ENCODE measurements at regions not wholly inside any gene's neighbourhood (a gene's known extent, or its start where the extent isn't known, plus 50 kb on each side); places are given as distances from the start of the nearest gene placed in this dataset.

DNA sequence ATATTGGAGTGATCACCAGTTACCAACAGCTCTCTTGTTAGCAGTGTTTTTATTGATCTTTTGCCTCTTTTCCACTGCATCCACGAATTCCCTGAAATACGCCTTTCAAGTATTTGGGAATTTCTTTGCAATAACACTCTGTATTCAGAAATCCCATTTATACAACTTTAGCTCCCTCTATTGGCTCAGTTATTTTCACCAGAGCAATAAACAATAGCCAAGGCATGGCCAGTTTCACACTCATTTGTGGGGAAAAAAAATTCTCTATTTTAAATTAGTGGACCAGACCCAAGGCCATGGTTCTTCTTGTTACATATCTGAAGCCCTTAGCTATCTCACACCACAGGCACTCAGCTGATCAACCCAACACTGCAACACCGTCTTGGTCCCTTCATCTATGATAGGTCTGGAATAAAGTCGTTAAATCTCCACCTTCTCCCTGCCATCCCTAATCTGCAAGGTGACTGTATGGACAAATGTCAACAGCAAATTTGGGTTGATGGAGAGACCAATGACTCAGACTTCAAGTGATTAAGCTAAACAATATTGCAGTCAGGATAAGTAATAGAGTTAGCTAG, 92.4 kb upstream of the TMEM260 start:
- no peak for DNase-seq
- Mint-ChIP-seq H3K27ac (no peak overlapping the region), H3K9me3 (no peaks in the 10 kb centered on the region), H3K27me3 (peaks cover 14% of the 10 kb centered on the region), H3K36me3 (ENCODE audit: low read depth) (no peaks in the 10 kb centered on the region), H3K4me3 (no peak overlapping the region), H3K4me1 (ENCODE audit: low read depth) (peaks cover 11% of the 10 kb centered on the region)
- no peak overlapping the region for H3K27ac ChIP-seq (ENCODE audit: low read depth in 1 of 2, low read length in 2 of 2)
- intact Hi-C loops (cut with DNase I, micrococcal nuclease), result no loop called here
- no peaks in the 10 kb centered on the region for H3K36me3 ChIP-seq (ENCODE audit: insufficient read depth, low read length)
- no peak for TF ChIP-seq CTCF (IDR thresholded peaks at IDR 0.05)
- no peak for ATAC-seq (ENCODE audit: poor library complexity)
- no peaks in the 10 kb centered on the region for H3K27me3 ChIP-seq (ENCODE audit: control insufficient read depth in 1 of 2, insufficient read depth in 2 of 2, low read length in 2 of 2)
- H3K4me1 ChIP-seq (ENCODE audit: insufficient read depth, low read length), result peaks cover 5% of the 10 kb centered on the region
- CTCF ChIA-PET, result interaction anchor here (1.6 kb wide), 1 partner anchor 13 kb away, joined by 5 read pairs; no protein-coding TSS in a partner anchor
- POLR2A ChIA-PET, result no interaction called here
- H3K4me3 ChIP-seq (ENCODE audit: low read length), result no peak overlapping the region
- no peaks in the 10 kb centered on the region for H3K9me3 ChIP-seq (ENCODE audit: control insufficient read depth in 1 of 2, insufficient read depth in 1 of 2, low read length in 2 of 2)

DNA sequence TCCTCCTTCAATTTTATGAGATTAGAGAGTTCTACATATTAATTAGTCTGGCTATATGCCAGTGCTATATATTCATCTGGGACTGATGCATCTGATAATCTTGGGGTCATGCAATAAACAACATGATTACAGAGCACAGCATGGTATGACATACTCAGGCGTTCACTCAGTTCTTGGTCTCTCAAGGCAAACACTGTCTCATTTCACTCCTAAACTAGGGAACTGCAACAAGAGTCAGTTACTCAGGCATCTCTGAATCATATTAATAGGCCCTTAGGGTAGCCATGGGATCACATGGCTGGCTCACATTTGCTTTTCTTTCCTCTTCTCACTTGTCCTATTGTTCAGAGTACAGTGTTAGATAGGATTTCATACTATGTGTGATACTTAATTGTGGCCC, 91.8 kb upstream of the TMEM260 start:
- ChIA-PET POLR2A (no interaction called here), CTCF (interaction anchor here (1.6 kb wide), 1 partner anchor 14 kb away, joined by 5 read pairs; no protein-coding TSS in a partner anchor)
- no peak for TF ChIP-seq CTCF (IDR thresholded peaks at IDR 0.05)
- peaks cover 5% of the 10 kb centered on the region for H3K4me1 ChIP-seq (ENCODE audit: insufficient read depth, low read length)
- DNase-seq, result no peak
- no peak overlapping the region for H3K4me3 Mint-ChIP-seq
- no peaks in the 10 kb centered on the region for H3K9me3 Mint-ChIP-seq
- peaks cover 11% of the 10 kb centered on the region for H3K4me1 Mint-ChIP-seq (ENCODE audit: low read depth)
- no peak overlapping the region for H3K4me3 ChIP-seq (ENCODE audit: low read length)
- no peak overlapping the region for H3K27ac ChIP-seq (ENCODE audit: low read depth in 1 of 2, low read length in 2 of 2)
- ATAC-seq (ENCODE audit: poor library complexity), result no peak
- H3K27me3 Mint-ChIP-seq, result peaks cover 13% of the 10 kb centered on the region
- intact Hi-C loops (cut with DNase I, micrococcal nuclease), result loop anchor here in 1 of 2 experiments (2.0 kb wide), 1 partner anchor 829 kb away; no protein-coding TSS in a partner anchor
- H3K27me3 ChIP-seq (ENCODE audit: control insufficient read depth in 1 of 2, insufficient read depth in 2 of 2, low read length in 2 of 2), result no peaks in the 10 kb centered on the region
- H3K27ac Mint-ChIP-seq, result no peak overlapping the region
- H3K36me3 ChIP-seq (ENCODE audit: insufficient read depth, low read length), result no peaks in the 10 kb centered on the region
- H3K36me3 Mint-ChIP-seq (ENCODE audit: low read depth), result no peaks in the 10 kb centered on the region
- H3K9me3 ChIP-seq (ENCODE audit: control insufficient read depth in 1 of 2, insufficient read depth in 1 of 2, low read length in 2 of 2), result no peaks in the 10 kb centered on the region

- Mint-ChIP-seq H3K4me1 (ENCODE audit: low read depth) (peaks cover 11% of the 10 kb centered on the region), H3K36me3 (ENCODE audit: low read depth) (no peaks in the 10 kb centered on the region), H3K9me3 (no peaks in the 10 kb centered on the region), H3K27me3 (peaks cover 10% of the 10 kb centered on the region), H3K4me3 (no peak overlapping the region), H3K27ac (no peak overlapping the region)
- intact Hi-C loops (cut with DNase I, micrococcal nuclease), result loop anchor here in 1 of 2 experiments (2.0 kb wide), 1 partner anchor 828 kb away; no protein-coding TSS in a partner anchor
- Histone ChIP-seq H3K4me3 (ENCODE audit: low read length) (no peak overlapping the region), H3K4me1 (ENCODE audit: insufficient read depth, low read length) (peaks cover 5% of the 10 kb centered on the region), H3K27me3 (ENCODE audit: control insufficient read depth in 1 of 2, insufficient read depth in 2 of 2, low read length in 2 of 2) (no peaks in the 10 kb centered on the region), H3K9me3 (ENCODE audit: control insufficient read depth in 1 of 2, insufficient read depth in 1 of 2, low read length in 2 of 2) (no peaks in the 10 kb centered on the region), H3K27ac (ENCODE audit: low read depth in 1 of 2, low read length in 2 of 2) (no peak overlapping the region), H3K36me3 (ENCODE audit: insufficient read depth, low read length) (no peaks in the 10 kb centered on the region)
- ChIA-PET CTCF (interaction anchor here (1.6 kb wide), 1 partner anchor 14 kb away, joined by 5 read pairs; no protein-coding TSS in a partner anchor), POLR2A (no interaction called here)
- no peak for DNase-seq
- no peak for TF ChIP-seq CTCF (IDR thresholded peaks at IDR 0.05)
- no peak for ATAC-seq (ENCODE audit: poor library complexity)
Measured at GRCh38 chr14:56488306-56488705, 91.3 kb upstream of the TMEM260 start.

Measured in CD4-positive, alpha-beta T cell (primary cell).